Transverse colon (tissue), 4 donors: ENCODE measurements at regions not wholly inside any gene's neighbourhood (a gene's known extent, or its start where the extent isn't known, plus 50 kb on each side); places are given as distances from the start of the nearest gene placed in this dataset.

Experiments
- DNase-seq: peaks from one replicate; pipeline ENCODE4 v3.0.0-alpha.2; 2019
- H3K27ac ChIP-seq, 4 donors: fragments of 200-600 bp; sonication (generic); 2 replicates each; pipeline ENCODE4 v1.5.1; 2016 to 2018; ENCODE audit warnings: inconsistent platforms in 4 of 4
- H3K27me3 ChIP-seq: fragments of 200-600 bp; sonication (generic); 2 replicates; pipeline ENCODE4 v1.5.1; 2017; ENCODE audit warnings: inconsistent platforms
- H3K36me3 ChIP-seq, 4 donors: fragments of 200-600 bp; sonication (generic); 2 replicates each; pipeline ENCODE4 v1.5.1; 2017 to 2019; ENCODE audit warnings: inconsistent platforms in 4 of 4
- H3K4me1 ChIP-seq, 4 donors: fragments of 200-600 bp; sonication (generic); 2 replicates each; pipeline ENCODE4 v1.5.1; 2017 to 2020; ENCODE audit warnings: inconsistent platforms in 4 of 4
- H3K4me3 ChIP-seq, 4 donors: fragments of 200-600 bp; sonication (generic); 1 replicate in 1 of 4; 2 replicates in 3 of 4; pipeline versions ENCODE4 v1.5.1 to v1.6.1; 2017 to 2019; ENCODE audit warnings: inconsistent platforms in 4 of 4
- H3K9me3 ChIP-seq, 2 donors: fragments of 200-600 bp; sonication (generic); 2 replicates each; pipeline ENCODE4 v1.5.1; 2017 to 2019; ENCODE audit warnings: inconsistent platforms in 2 of 2
- EP300 ChIP-seq: sonication (generic); formaldehyde crosslinking; IDR thresholded peaks from one replicate; pipeline ENCODE4 v1.6.1; 2017; ENCODE audit warnings: antibody characterized with exemption, low read depth
- POLR2A ChIP-seq: fragments of 450-650 bp; IDR thresholded peaks from one replicate; pipeline ENCODE4 v1.6.1; 2016; ENCODE audit warnings: antibody characterized with exemption, mild to moderate bottlenecking, moderate library complexity
- POLR2AphosphoS5 ChIP-seq, 3 donors: sonication (generic); formaldehyde crosslinking; IDR thresholded peaks; one replicate each; pipeline ENCODE4 v1.6.1; 2016; ENCODE audit warnings: antibody characterized with exemption in 3 of 3
- WGBS, 2 donors: methylation state at CpG; one replicate each; pipeline ENCODE4 v1.1.5; 2018; ENCODE audit warnings: low coverage in 1 of 2; 5-methylcytosine and 5-hydroxymethylcytosine counted together
- in situ Hi-C, 4 donors: fragments of 200-750 bp; cut with MboI; loops; one replicate each; pipeline versions ENCODE4 v1.15.0 to v1.15.1; 2017; ENCODE audit warnings: low sequenced_read_pairs in 3 of 4, low pct_ligation_motif_present in 1 of 4, low pct_unique_long_range_greater_than_20kb in 1 of 4
- intact Hi-C: fragments of 100-400 bp; cut with DNase I; formaldehyde crosslinking; loops from one replicate; pipeline ENCODE4 v1.15.1; 2023; ENCODE audit warnings: low total_unique reads
- TF ChIP-seq, protein P1 (sequence below), 5 experiments: fragments of 200-600 bp in 3 of 5; fragments of 450-650 bp in 2 of 5; sonication (generic) in 3 of 5; IDR thresholded peaks; 1 replicate in 2 of 5; 2 replicates in 3 of 5; pipeline ENCODE4 v1.5.1; 2016 to 2017; ENCODE audit warnings: antibody characterized with exemption in 5 of 5, inconsistent platforms in 3 of 5, mild to moderate bottlenecking in 2 of 5, moderate library complexity in 1 of 5

DNA sequence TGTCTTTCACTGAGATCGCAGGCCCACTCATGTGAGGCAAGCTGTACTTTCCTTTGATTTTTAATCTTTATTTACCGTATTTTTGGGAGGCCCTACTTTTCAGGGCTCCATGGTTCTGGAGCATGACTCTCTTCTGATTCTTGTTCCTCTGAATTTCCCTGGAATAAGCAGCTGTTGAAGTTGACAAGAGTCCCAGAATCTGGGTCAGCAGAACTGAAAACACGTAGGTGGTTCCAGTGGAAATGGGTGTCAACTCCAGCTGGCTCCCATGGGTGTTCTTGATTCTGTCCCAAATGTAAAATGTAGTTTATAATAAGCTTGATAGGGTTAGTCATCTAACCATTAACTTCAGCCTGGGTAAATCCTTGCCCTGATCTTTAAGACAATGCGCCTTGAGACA is 409.4 kb downstream of the GATA3 start:
- no peaks in the 10 kb centered on the region for H3K9me3 ChIP-seq
- H3K36me3 ChIP-seq, result no peaks in the 10 kb centered on the region
- no peak overlapping the region for H3K27ac ChIP-seq
- H3K27me3 ChIP-seq, result no peaks in the 10 kb centered on the region
- no peak for DNase-seq
- no peak for TF ChIP-seq POLR2AphosphoS5 (IDR thresholded peaks at IDR 0.05)
- no peak for TF ChIP-seq EP300
- TF ChIP-seq, protein P1, sequence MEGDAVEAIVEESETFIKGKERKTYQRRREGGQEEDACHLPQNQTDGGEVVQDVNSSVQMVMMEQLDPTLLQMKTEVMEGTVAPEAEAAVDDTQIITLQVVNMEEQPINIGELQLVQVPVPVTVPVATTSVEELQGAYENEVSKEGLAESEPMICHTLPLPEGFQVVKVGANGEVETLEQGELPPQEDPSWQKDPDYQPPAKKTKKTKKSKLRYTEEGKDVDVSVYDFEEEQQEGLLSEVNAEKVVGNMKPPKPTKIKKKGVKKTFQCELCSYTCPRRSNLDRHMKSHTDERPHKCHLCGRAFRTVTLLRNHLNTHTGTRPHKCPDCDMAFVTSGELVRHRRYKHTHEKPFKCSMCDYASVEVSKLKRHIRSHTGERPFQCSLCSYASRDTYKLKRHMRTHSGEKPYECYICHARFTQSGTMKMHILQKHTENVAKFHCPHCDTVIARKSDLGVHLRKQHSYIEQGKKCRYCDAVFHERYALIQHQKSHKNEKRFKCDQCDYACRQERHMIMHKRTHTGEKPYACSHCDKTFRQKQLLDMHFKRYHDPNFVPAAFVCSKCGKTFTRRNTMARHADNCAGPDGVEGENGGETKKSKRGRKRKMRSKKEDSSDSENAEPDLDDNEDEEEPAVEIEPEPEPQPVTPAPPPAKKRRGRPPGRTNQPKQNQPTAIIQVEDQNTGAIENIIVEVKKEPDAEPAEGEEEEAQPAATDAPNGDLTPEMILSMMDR (IDR thresholded peaks at IDR 0.05), result no peak
- no peak for TF ChIP-seq POLR2A
- WGBS, 2 donors, result 67 to 80% methylated on average over 3 to 4 of the region's 4 CpGs
- H3K4me3 ChIP-seq, result no peak overlapping the region
- in situ Hi-C loops (loop anchor here in 1 of 4 donors (25.0 kb wide), 1 partner anchor 427 kb away; no protein-coding TSS in a partner anchor), intact Hi-C loops (no loop called here)
- H3K4me1 ChIP-seq, result no peaks in the 10 kb centered on the region

DNA sequence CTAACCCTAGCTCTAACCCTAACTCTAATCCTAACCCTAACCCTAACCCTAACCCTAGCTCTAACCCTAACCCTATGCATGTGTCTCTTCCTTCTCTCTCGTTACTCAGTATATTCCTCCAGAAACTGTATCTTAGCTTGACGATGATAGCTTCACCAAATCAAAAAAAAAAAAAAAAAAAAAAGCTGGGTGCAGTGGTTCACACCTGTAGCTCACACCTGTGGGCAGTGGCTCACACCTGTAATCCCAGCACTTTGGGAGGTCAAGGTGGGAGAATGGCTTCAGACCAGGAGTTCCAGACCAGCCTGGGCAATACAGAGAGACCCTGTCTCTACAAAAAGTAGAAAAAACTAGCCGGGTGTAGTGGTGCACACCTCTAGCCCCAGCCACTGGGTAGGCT is 414.0 kb downstream of the GATA3 start:
- intact Hi-C loops (no loop called here), in situ Hi-C loops (loop anchor here in 1 of 4 donors (25.0 kb wide), 1 partner anchor 431 kb away; no protein-coding TSS in a partner anchor)
- no peak for DNase-seq
- no peak overlapping the region for H3K4me3 ChIP-seq
- no peaks in the 10 kb centered on the region for H3K36me3 ChIP-seq
- H3K27me3 ChIP-seq, result no peaks in the 10 kb centered on the region
- TF ChIP-seq EP300, result no peak
- TF ChIP-seq, protein P1 (IDR thresholded peaks at IDR 0.05), result no peak
- TF ChIP-seq POLR2A, result no peak
- no peak for TF ChIP-seq POLR2AphosphoS5 (IDR thresholded peaks at IDR 0.05)
- H3K9me3 ChIP-seq, result no peaks in the 10 kb centered on the region
- no peak overlapping the region for H3K27ac ChIP-seq
- 86 to 88% methylated on average over 2 to 3 of the region's 3 CpGs for WGBS, 2 donors
- no peaks in the 10 kb centered on the region for H3K4me1 ChIP-seq

DNA sequence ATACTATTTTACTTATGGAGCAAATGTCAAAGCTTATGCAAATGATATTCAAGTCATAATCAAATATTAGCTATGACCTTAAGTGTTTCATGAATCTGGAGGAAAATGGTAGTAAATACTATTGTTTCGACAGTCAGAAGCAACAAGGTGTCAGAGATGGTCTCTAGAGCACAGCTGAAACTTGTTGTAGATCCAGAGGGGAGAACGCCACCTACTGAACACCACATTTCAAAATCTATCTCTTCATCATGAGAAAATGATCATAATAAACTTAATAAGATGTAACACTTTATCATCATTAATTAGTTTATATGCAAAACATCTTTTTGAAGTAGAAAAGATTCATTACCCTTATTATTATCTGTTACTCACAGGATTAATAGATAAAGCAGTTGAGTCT is 418.7 kb downstream of the GATA3 start:
- no peaks in the 10 kb centered on the region for H3K27me3 ChIP-seq
- intact Hi-C loops (no loop called here), in situ Hi-C loops (loop anchor here in 1 of 4 donors (25.0 kb wide), 1 partner anchor 436 kb away; no protein-coding TSS in a partner anchor)
- no peaks in the 10 kb centered on the region for H3K36me3 ChIP-seq
- H3K4me3 ChIP-seq, result no peak overlapping the region
- no peak overlapping the region for H3K27ac ChIP-seq
- no peaks in the 10 kb centered on the region for H3K9me3 ChIP-seq
- H3K4me1 ChIP-seq, result no peaks in the 10 kb centered on the region
- DNase-seq, result no peak
- TF ChIP-seq EP300 (no peak), POLR2AphosphoS5 (IDR thresholded peaks at IDR 0.05) (no peak), POLR2A (no peak)
- TF ChIP-seq, protein P1 (IDR thresholded peaks at IDR 0.05), result no peak
- 73 to 74% methylated on average over 2 of the region's 2 CpGs for WGBS, 2 donors

DNA sequence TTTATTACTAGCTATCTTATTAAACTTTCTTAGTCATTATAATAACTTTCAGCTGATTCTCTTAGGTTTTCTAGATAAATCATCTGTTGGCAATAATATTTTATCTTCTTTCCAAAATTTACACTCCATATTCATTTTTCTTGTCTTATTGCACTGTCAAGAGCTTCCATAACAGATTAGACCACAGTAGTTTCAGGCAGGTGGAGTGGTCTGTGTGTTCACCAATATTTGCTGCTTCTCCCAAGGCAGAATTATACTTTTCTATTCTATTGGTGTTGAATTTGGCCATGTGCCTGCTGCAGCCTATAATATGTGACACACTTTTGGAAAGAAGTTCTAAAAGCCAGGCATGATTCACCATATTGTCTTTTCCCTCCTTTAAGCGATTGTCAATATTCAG is 422.8 kb downstream of the GATA3 start:
- DNase-seq, result no peak
- 87% methylated on average over 1 of the region's 1 CpG; no CpG with 5 or more reads in 1 of the 2 donors for WGBS, 2 donors
- Histone ChIP-seq H3K4me3 (no peak overlapping the region), H3K36me3 (no peaks in the 10 kb centered on the region), H3K9me3 (no peaks in the 10 kb centered on the region), H3K27me3 (no peaks in the 10 kb centered on the region), H3K27ac (no peak overlapping the region), H3K4me1 (no peaks in the 10 kb centered on the region)
- TF ChIP-seq POLR2A (no peak), POLR2AphosphoS5 (IDR thresholded peaks at IDR 0.05) (no peak), EP300 (no peak)
- TF ChIP-seq, protein P1 (IDR thresholded peaks at IDR 0.05), result no peak
- intact Hi-C loops (no loop called here), in situ Hi-C loops (no loop called here)
